Lower leg skin (tissue), 3 donors: ENCODE measurements at regions not wholly inside any gene's neighbourhood (a gene's known extent, or its start where the extent isn't known, plus 50 kb on each side); places are given as distances from the start of the nearest gene placed in this dataset.
"Not testable (repeated sequence)": the region's sequence is repeated elsewhere in the genome, so short reads cannot be mapped to it uniquely, and the experiment has no call there.

Source experiments
- POLR2A ChIP-seq, 2 donors: fragments of 450-650 bp; IDR thresholded peaks; one replicate each; pipeline ENCODE4 v1.6.1; 2016 to 2017; ENCODE audit warnings: antibody characterized with exemption in 2 of 2, mild to moderate bottlenecking in 1 of 2, moderate library complexity in 1 of 2
- TF ChIP-seq, protein P1 (sequence below), 3 donors: fragments of 450-650 bp; IDR thresholded peaks; one replicate each; pipeline ENCODE4 v1.5.1; 2016; ENCODE audit warnings: antibody characterized with exemption in 3 of 3, mild to moderate bottlenecking in 3 of 3, moderate library complexity in 2 of 3

DNA sequence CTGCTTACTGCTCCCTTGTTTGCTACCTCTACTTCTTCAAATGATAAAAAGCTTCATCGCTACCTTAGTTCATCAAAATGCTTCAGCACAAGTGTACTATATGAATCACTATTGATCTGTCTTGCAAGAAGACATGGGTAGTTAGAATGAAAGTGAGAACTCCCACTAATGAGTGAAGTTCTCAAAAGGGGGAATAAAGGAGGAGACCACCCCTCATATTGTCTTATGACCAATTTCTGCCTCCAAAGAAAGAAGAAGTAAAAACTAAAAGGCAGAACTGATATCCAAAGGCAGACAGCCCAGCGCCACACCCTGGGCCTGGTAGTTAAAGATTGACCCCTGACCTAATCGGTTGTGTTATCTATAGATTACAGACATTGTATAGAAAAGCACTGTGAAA, 63.4 kb upstream of the RAP1B start:
- TF ChIP-seq, protein P1, sequence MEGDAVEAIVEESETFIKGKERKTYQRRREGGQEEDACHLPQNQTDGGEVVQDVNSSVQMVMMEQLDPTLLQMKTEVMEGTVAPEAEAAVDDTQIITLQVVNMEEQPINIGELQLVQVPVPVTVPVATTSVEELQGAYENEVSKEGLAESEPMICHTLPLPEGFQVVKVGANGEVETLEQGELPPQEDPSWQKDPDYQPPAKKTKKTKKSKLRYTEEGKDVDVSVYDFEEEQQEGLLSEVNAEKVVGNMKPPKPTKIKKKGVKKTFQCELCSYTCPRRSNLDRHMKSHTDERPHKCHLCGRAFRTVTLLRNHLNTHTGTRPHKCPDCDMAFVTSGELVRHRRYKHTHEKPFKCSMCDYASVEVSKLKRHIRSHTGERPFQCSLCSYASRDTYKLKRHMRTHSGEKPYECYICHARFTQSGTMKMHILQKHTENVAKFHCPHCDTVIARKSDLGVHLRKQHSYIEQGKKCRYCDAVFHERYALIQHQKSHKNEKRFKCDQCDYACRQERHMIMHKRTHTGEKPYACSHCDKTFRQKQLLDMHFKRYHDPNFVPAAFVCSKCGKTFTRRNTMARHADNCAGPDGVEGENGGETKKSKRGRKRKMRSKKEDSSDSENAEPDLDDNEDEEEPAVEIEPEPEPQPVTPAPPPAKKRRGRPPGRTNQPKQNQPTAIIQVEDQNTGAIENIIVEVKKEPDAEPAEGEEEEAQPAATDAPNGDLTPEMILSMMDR (IDR thresholded peaks at IDR 0.05): not testable (repeated sequence)
- TF ChIP-seq POLR2A (IDR thresholded peaks at IDR 0.05): not testable (repeated sequence)
